Fibroblast of villous mesenchyme (primary cell): ENCODE measurements at regions not wholly inside any gene's neighbourhood (a gene's known extent, or its start where the extent isn't known, plus 50 kb on each side); places are given as distances from the start of the nearest gene placed in this dataset.
A peak's percentile ranks its signal among the peaks of the same experiment; 100 is the strongest.
"Not testable (repeated sequence)": the region's sequence is repeated elsewhere in the genome, so short reads cannot be mapped to it uniquely, and the experiment has no call there.

Experiments
- DNase-seq: peaks from one replicate; pipeline ENCODE4 v3.0.0-alpha.2; 2010; ENCODE audit warnings: low read depth
- H3K4me3 ChIP-seq: 2 replicates; pipeline ENCODE4 v1.5.1; 2011; ENCODE audit warnings: low read depth, mild to moderate bottlenecking, low read length
- CTCF ChIP-seq: IDR thresholded peaks from 2 replicates; pipeline ENCODE4 v1.5.1; 2012; ENCODE audit warnings: low read depth, mild to moderate bottlenecking, low read length; ENCODE audit not compliant: insufficient read depth

GRCh38 chr15:67937153-67937761 is 97.4 kb upstream of the RNU6-1 start:
- no peak for DNase-seq
- no peak for TF ChIP-seq CTCF
- H3K4me3 ChIP-seq: no peak overlapping the region

GRCh38 chr15:67939179-67939578 is 99.3 kb upstream of the RNU6-1 start:
- not testable (repeated sequence) for DNase-seq, H3K4me3 ChIP-seq

- DNase-seq, H3K4me3 ChIP-seq: not testable (repeated sequence)
Observed at GRCh38 chr15:67939588-67940323, 99.9 kb upstream of the RNU6-1 start.

- no peak for DNase-seq
- H3K4me3 ChIP-seq: no peak overlapping the region
- TF ChIP-seq CTCF: no peak
Observed at GRCh38 chr15:67940324-67940719, 100.5 kb upstream of the RNU6-1 start.

GRCh38 chr15:67941648-67942310 is 101.9 kb upstream of the RNU6-1 start:
- DNase-seq: peak; percentile 19
- no peak for TF ChIP-seq CTCF

GRCh38 chr15:67943475-67943874 is 103.6 kb upstream of the RNU6-1 start:
- DNase-seq: no peak
- H3K4me3 ChIP-seq: no peak overlapping the region
- no peak for TF ChIP-seq CTCF

More at GRCh38 chr15:67941648-67942310, 101.9 kb upstream of the RNU6-1 start:
- no peak overlapping the region for H3K4me3 ChIP-seq

GRCh38 chr15:67944010-67944641 is 104.3 kb upstream of the RNU6-1 start:
- TF ChIP-seq CTCF: no peak
- H3K4me3 ChIP-seq: no peak overlapping the region
- DNase-seq: no peak
